HEK293 (cell line): ENCODE measurements at regions not wholly inside any gene's neighbourhood (a gene's known extent, or its start where the extent isn't known, plus 50 kb on each side); places are given as distances from the start of the nearest gene placed in this dataset.

Experiments
- CTCF ChIA-PET: fragments of 350-600 bp; formaldehyde crosslinking; extraction: SDS; loops from one replicate; lab custom pipeline; 2021; ENCODE audit warnings: antibody characterized with exemption; lab: Yijun Ruan, JAX
- POLR2A ChIA-PET: fragments of 300-600 bp; formaldehyde crosslinking; extraction: SDS; loops from one replicate; lab custom pipeline; 2020; ENCODE audit warnings: antibody characterized with exemption, inconsistent platforms; lab: Yijun Ruan, JAX
- H3K27ac ChIP-seq: fragments of 200-500 bp; sonication (Bioruptor generic); 2 replicates; pipeline ENCODE4 v1.5.1; 2014; ENCODE audit warnings: low read depth, low read length, control low read depth, inconsistent platforms; ENCODE audit errors: extremely low read depth
- H3K36me3 ChIP-seq, 2 experiments: fragments of 200-500 bp in 1 of 2; sonication (Bioruptor generic) in 1 of 2; 1 replicate in 1 of 2; 2 replicates in 1 of 2; pipeline ENCODE4 v1.5.1; 2014 to 2017; ENCODE audit warnings: inconsistent platforms in 2 of 2, low read length in 2 of 2; ENCODE audit not compliant: control insufficient read depth in 2 of 2, insufficient read depth in 1 of 2
- H3K4me1 ChIP-seq: fragments of 200-500 bp; sonication (Bioruptor generic); 2 replicates; pipeline ENCODE4 v1.5.1; 2014; ENCODE audit warnings: mild to moderate bottlenecking, low read length, inconsistent platforms; ENCODE audit not compliant: control insufficient read depth, insufficient read depth
- H3K4me3 ChIP-seq: 2 replicates; pipeline ENCODE4 v1.5.1; 2011; ENCODE audit warnings: low read depth, mild to moderate bottlenecking, control low read depth, low read length, moderate library complexity
- H3K9me3 ChIP-seq: fragments of 200-500 bp; sonication (Bioruptor generic); 2 replicates; pipeline ENCODE4 v1.5.1; 2014; ENCODE audit warnings: low read depth, low read length, inconsistent platforms; ENCODE audit not compliant: control insufficient read depth, insufficient read depth
- ELK4 ChIP-seq: IDR thresholded peaks from 2 replicates; pipeline ENCODE4 v1.6.1; 2011; ENCODE audit warnings: mild to moderate bottlenecking, low read depth, low read length, borderline replicate concordance
- GFI1B ChIP-seq: fragments of 450-650 bp; formaldehyde crosslinking; IDR thresholded peaks from 2 replicates; pipeline ENCODE4 v1.5.1; 2016; ENCODE audit warnings: missing biosample characterization, missing genetic modification characterization
- GLIS1 ChIP-seq: fragments of 450-650 bp; formaldehyde crosslinking; IDR thresholded peaks from 2 replicates; pipeline ENCODE4 v1.5.1; 2016; ENCODE audit warnings: missing biosample characterization, missing genetic modification characterization
- ZBTB48 ChIP-seq: fragments of 450-650 bp; formaldehyde crosslinking; IDR thresholded peaks from 2 replicates; pipeline ENCODE4 v1.5.1; 2016; ENCODE audit warnings: missing biosample characterization, missing genetic modification characterization
- ZBTB49 ChIP-seq: fragments of 450-650 bp; formaldehyde crosslinking; IDR thresholded peaks from 2 replicates; pipeline ENCODE4 v1.5.1; 2016; ENCODE audit warnings: missing biosample characterization, missing genetic modification characterization, low read depth
- ZFHX2 ChIP-seq: fragments of 450-650 bp; formaldehyde crosslinking; conservative IDR thresholded peaks from 2 replicates; pipeline ENCODE4 v1.5.1; 2016; ENCODE audit warnings: missing biosample characterization, missing genetic modification characterization
- ZFP3 ChIP-seq: fragments of 450-650 bp; formaldehyde crosslinking; IDR thresholded peaks from 2 replicates; pipeline ENCODE4 v1.5.1; 2016; ENCODE audit warnings: low read depth, missing biosample characterization, missing genetic modification characterization
- ZIC2 ChIP-seq: fragments of 450-650 bp; formaldehyde crosslinking; IDR thresholded peaks from 2 replicates; pipeline ENCODE4 v1.5.1; 2016; ENCODE audit warnings: missing biosample characterization, missing genetic modification characterization
- ZNF292 ChIP-seq: fragments of 450-650 bp; formaldehyde crosslinking; IDR thresholded peaks from 2 replicates; pipeline ENCODE4 v1.5.1; 2016; ENCODE audit warnings: low read depth, missing biosample characterization, missing genetic modification characterization, borderline replicate concordance
- ZNF433 ChIP-seq: fragments of 450-650 bp; formaldehyde crosslinking; IDR thresholded peaks from 2 replicates; pipeline ENCODE4 v1.5.1; 2016; ENCODE audit warnings: missing biosample characterization, missing genetic modification characterization, low read depth
- ZNF658 ChIP-seq: fragments of 450-650 bp; formaldehyde crosslinking; IDR thresholded peaks from 2 replicates; pipeline ENCODE4; 2016; ENCODE audit warnings: missing biosample characterization, missing genetic modification characterization

GRCh38 chr17:5773816-5774360, 189.6 kb upstream of the NLRP1 start:
- Histone ChIP-seq H3K36me3 (no peaks in the 10 kb centered on the region), H3K27ac (no peak overlapping the region), H3K9me3 (no peaks in the 10 kb centered on the region), H3K4me3 (no peak overlapping the region), H3K4me1 (no peaks in the 10 kb centered on the region)
- ChIA-PET POLR2A (interaction anchor here (0.6 kb wide), 1 partner anchor 34 kb away, joined by 5 read pairs; no protein-coding TSS in a partner anchor), CTCF (no interaction called here)
- no peak for TF ChIP-seq ZNF658 (tag by site-specific recombination)
- no peak for TF ChIP-seq ZBTB49 (tag by site-specific recombination)
- no peak for TF ChIP-seq GFI1B (tag by site-specific recombination)

- CTCF ChIA-PET = no interaction called here
- no peak overlapping the region for H3K27ac ChIP-seq
- H3K4me1 ChIP-seq = no peaks in the 10 kb centered on the region
- TF ChIP-seq GLIS1 (tag by site-specific recombination) = peak; percentile 94
- TF ChIP-seq ZIC2 (tag by site-specific recombination) = peak; percentile 76
- TF ChIP-seq ZNF433 (tag by site-specific recombination) = no peak
- no peak overlapping the region for H3K4me3 ChIP-seq
- POLR2A ChIA-PET = no interaction called here
- H3K36me3 ChIP-seq = no peaks in the 10 kb centered on the region
- H3K9me3 ChIP-seq = no peaks in the 10 kb centered on the region
Observed at GRCh38 chr17:5775098-5775497, 190.8 kb upstream of the NLRP1 start.

GRCh38 chr17:5780476-5780875, 196.2 kb upstream of the NLRP1 start:
- Histone ChIP-seq H3K4me1 (no peaks in the 10 kb centered on the region), H3K27ac (no peak overlapping the region)
- TF ChIP-seq ZNF292 (tag by site-specific recombination) (no peak), ZFHX2 (peak; percentile 35; the same call in 1 of the 2 replicates), ELK4 (no peak)

GRCh38 chr17:5781236-5781927, 197.1 kb upstream of the NLRP1 start:
- no peak overlapping the region for H3K27ac ChIP-seq
- ChIA-PET CTCF (interaction anchor here (0.6 kb wide), 1 partner anchor 36 kb away, joined by 3 read pairs; no protein-coding TSS in a partner anchor), POLR2A (no interaction called here)
- TF ChIP-seq ZBTB48 (tag by site-specific recombination) (no peak), ZFP3 (tag by site-specific recombination) (no peak)
- TF ChIP-seq, all 188 proteins: peak for 0
- Histone ChIP-seq H3K9me3 (peaks cover 2% of the 10 kb centered on the region; the same call in 1 of the 2 replicates), H3K4me1 (no peaks in the 10 kb centered on the region), H3K4me3 (no peak overlapping the region), H3K36me3 (no peaks in the 10 kb centered on the region)

More at GRCh38 chr17:5780476-5780875, 196.2 kb upstream of the NLRP1 start:
- H3K36me3 ChIP-seq = no peaks in the 10 kb centered on the region
- POLR2A ChIA-PET = no interaction called here
- H3K9me3 ChIP-seq = peaks cover 2% of the 10 kb centered on the region; the same call in 1 of the 2 replicates
- CTCF ChIA-PET = interaction anchor here (0.6 to 0.7 kb wide), 2 partner anchors 94 to 111 kb away, joined by 4 to 5 read pairs; no protein-coding TSS in a partner anchor
- H3K4me3 ChIP-seq = no peak overlapping the region
